ENCODE measurements at regions not wholly inside any gene's neighbourhood (a gene's known extent, or its start where the extent isn't known, plus 50 kb on each side); places are given as distances from the start of the nearest gene placed in this dataset.

DNA sequence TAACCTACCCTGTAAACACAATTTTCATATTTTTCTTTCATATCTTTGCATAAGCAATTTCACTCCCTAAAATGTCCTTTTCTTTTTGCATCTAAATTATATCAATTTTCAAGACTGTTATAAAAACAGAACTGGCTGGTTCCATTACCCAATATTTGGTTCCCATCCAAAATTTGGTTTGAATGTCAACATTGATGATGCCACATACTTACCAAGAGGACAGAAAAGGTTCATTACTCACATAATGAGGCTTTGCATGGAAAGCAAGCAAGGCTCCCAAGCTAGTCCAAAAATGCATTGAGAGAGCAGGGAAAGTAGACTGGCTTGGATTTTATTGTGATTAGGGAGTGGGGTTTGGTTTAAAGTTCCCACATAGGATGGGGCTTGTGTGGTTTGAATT, 144.4 kb upstream of the AKIRIN2 start:
- no peak overlapping the region for H3K27ac ChIP-seq (ENCODE audit: low read depth, low read length, poor library complexity, severe bottlenecking)
- peaks cover 10% of the 10 kb centered on the region for H3K4me1 ChIP-seq (ENCODE audit: insufficient read depth, low read length, poor library complexity, severe bottlenecking)
- POLR2A ChIA-PET, result interaction anchor here (0.6 to 0.9 kb wide), 3 partner anchors 9 to 21 kb away, joined by 3 to 6 read pairs (median 5); no protein-coding TSS in a partner anchor
- no peaks in the 10 kb centered on the region; the same call in 1 of the 2 replicates for H3K9me3 ChIP-seq (ENCODE audit: low read length)
- no TSS peak for BruUV-seq (replicated peaks)
- intact Hi-C loops (cut with micrococcal nuclease; ENCODE audit: unreplicated experiment), result no loop called here
- no peak overlapping the region for H3K4me3 ChIP-seq (ENCODE audit: low read depth, low read length, poor library complexity, severe bottlenecking)
- no peak overlapping the region for H3K4me2 ChIP-seq (ENCODE audit: low read length)
- no peaks in the 10 kb centered on the region for H3K9me2 ChIP-seq (ENCODE audit: insufficient read depth, low read length)
- H3K36me3 ChIP-seq (ENCODE audit: insufficient read depth, low read length), result no peaks in the 10 kb centered on the region; the same call in 1 of the 2 replicates
- CTCF ChIA-PET (ENCODE audit: unreplicated experiment), result no interaction called here
- TF ChIP-seq, protein P1, sequence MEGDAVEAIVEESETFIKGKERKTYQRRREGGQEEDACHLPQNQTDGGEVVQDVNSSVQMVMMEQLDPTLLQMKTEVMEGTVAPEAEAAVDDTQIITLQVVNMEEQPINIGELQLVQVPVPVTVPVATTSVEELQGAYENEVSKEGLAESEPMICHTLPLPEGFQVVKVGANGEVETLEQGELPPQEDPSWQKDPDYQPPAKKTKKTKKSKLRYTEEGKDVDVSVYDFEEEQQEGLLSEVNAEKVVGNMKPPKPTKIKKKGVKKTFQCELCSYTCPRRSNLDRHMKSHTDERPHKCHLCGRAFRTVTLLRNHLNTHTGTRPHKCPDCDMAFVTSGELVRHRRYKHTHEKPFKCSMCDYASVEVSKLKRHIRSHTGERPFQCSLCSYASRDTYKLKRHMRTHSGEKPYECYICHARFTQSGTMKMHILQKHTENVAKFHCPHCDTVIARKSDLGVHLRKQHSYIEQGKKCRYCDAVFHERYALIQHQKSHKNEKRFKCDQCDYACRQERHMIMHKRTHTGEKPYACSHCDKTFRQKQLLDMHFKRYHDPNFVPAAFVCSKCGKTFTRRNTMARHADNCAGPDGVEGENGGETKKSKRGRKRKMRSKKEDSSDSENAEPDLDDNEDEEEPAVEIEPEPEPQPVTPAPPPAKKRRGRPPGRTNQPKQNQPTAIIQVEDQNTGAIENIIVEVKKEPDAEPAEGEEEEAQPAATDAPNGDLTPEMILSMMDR (conservative IDR thresholded peaks at IDR 0.05; ENCODE audit: low read length), result no peak
- TF ChIP-seq EZH2phosphoT487 (IDR thresholded peaks at IDR 0.05; ENCODE audit: borderline replicate concordance, low read depth, low read length), result no peak
- no peaks in the 10 kb centered on the region for H3K79me2 ChIP-seq (ENCODE audit: insufficient read depth, low read depth, low read length)
- DNase-seq (ENCODE audit: low spot score), result no peak
- no peak overlapping the region for H2AFZ ChIP-seq (ENCODE audit: low read length)
- no peaks in the 10 kb centered on the region for H4K20me1 ChIP-seq (ENCODE audit: insufficient read depth, low read length)

DNA sequence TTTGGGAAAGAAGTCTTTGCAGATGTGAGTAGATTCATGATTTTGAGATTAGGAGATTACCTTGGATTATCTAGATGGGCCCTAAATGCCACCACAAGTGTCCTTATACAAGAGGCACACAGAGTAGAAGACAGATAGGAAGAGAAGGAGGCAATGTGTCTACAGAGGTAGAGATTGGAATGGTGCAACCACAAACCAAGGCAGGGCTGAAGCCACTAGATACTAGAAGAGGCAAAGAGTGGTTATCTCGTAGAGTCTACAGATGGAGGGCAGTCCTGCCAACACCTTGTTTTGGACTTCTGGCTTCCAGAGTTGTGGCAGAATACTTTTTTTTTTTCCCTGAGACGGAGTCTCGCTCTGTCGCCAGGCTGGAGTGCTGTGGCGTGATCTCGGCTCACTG, 138.3 kb upstream of the AKIRIN2 start:
- H3K9me2 ChIP-seq (ENCODE audit: insufficient read depth, low read length), result no peaks in the 10 kb centered on the region
- BruUV-seq (replicated peaks), result no TSS peak
- intact Hi-C loops (cut with micrococcal nuclease; ENCODE audit: unreplicated experiment), result no loop called here

DNA sequence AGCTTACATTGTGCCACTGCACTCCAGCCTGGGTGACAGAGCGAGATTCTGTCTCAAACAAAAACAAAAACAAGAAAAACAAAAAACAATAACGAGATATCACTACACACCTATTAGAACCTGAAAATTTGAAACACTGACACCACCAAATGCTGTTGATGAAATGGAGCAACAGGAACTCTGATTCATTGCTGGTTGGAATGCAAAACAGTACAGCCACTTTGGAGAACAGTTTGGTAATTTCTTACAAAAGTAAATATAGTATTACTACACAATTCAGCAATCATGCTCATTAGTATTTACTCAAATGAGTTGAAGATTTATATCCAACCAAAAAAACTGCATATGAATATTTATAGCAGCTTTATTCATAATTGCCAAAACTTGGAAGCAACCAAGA, 135.8 kb upstream of the AKIRIN2 start:
- DNase-seq (ENCODE audit: low spot score), result no peak
- no peak overlapping the region for H3K4me2 ChIP-seq (ENCODE audit: low read length)
- H3K79me2 ChIP-seq (ENCODE audit: insufficient read depth, low read depth, low read length), result no peaks in the 10 kb centered on the region
- H3K9me2 ChIP-seq (ENCODE audit: insufficient read depth, low read length), result no peaks in the 10 kb centered on the region
- H3K4me3 ChIP-seq (ENCODE audit: low read depth, low read length, poor library complexity, severe bottlenecking), result no peak overlapping the region
- POLR2A ChIA-PET, result interaction anchor here (0.7 to 1.4 kb wide), 5 partner anchors 11 to 80 kb away, joined by 3 to 4 read pairs (median 3); no protein-coding TSS in a partner anchor
- peaks cover 16% of the 10 kb centered on the region for H3K4me1 ChIP-seq (ENCODE audit: insufficient read depth, low read length, poor library complexity, severe bottlenecking)
- H4K20me1 ChIP-seq (ENCODE audit: insufficient read depth, low read length), result no peaks in the 10 kb centered on the region
- peaks cover 22% of the 10 kb centered on the region; the same call in 1 of the 2 replicates for H3K36me3 ChIP-seq (ENCODE audit: insufficient read depth, low read length)
- intact Hi-C loops (cut with micrococcal nuclease; ENCODE audit: unreplicated experiment), result no loop called here
- H2AFZ ChIP-seq (ENCODE audit: low read length), result no peak overlapping the region
- H3K9me3 ChIP-seq (ENCODE audit: low read length), result peaks cover 31% of the 10 kb centered on the region
- H3K27ac ChIP-seq (ENCODE audit: low read depth, low read length, poor library complexity, severe bottlenecking), result no peak overlapping the region
- CTCF ChIA-PET (ENCODE audit: unreplicated experiment), result no interaction called here
- TF ChIP-seq, protein P1 (conservative IDR thresholded peaks at IDR 0.05; ENCODE audit: low read length), result no peak
- TF ChIP-seq EZH2phosphoT487 (IDR thresholded peaks at IDR 0.05; ENCODE audit: borderline replicate concordance, low read depth, low read length), result no peak
- no TSS peak for BruUV-seq (replicated peaks)

More for the DNA sequence above, 138.3 kb upstream of the AKIRIN2 start:
- Histone ChIP-seq H3K4me3 (ENCODE audit: low read depth, low read length, poor library complexity, severe bottlenecking) (no peak overlapping the region), H4K20me1 (ENCODE audit: insufficient read depth, low read length) (no peaks in the 10 kb centered on the region), H3K9me3 (ENCODE audit: low read length) (peaks cover 27% of the 10 kb centered on the region), H2AFZ (ENCODE audit: low read length) (no peak overlapping the region), H3K36me3 (ENCODE audit: insufficient read depth, low read length) (peaks cover 7% of the 10 kb centered on the region; the same call in 1 of the 2 replicates), H3K4me1 (ENCODE audit: insufficient read depth, low read length, poor library complexity, severe bottlenecking) (no peaks in the 10 kb centered on the region), H3K4me2 (ENCODE audit: low read length) (no peak overlapping the region), H3K79me2 (ENCODE audit: insufficient read depth, low read depth, low read length) (no peaks in the 10 kb centered on the region), H3K27ac (ENCODE audit: low read depth, low read length, poor library complexity, severe bottlenecking) (no peak overlapping the region)
- DNase-seq (ENCODE audit: low spot score), result no peak
- CTCF ChIA-PET (ENCODE audit: unreplicated experiment), result no interaction called here
- no peak for TF ChIP-seq EZH2phosphoT487 (IDR thresholded peaks at IDR 0.05; ENCODE audit: borderline replicate concordance, low read depth, low read length)
- TF ChIP-seq, protein P1 (conservative IDR thresholded peaks at IDR 0.05; ENCODE audit: low read length), result no peak
- POLR2A ChIA-PET, result interaction anchor here (0.6 to 1.4 kb wide), 6 partner anchors 9 to 197 kb away, joined by 3 to 5 read pairs (median 3); no protein-coding TSS in a partner anchor
